NCI-H1436 (cell line): ENCODE measurements at regions not wholly inside any gene's neighbourhood (a gene's known extent, or its start where the extent isn't known, plus 50 kb on each side); places are given as distances from the start of the nearest gene placed in this dataset.

Source experiments
- DNase-seq: peaks from one replicate; lab custom pipeline; 2025; lab: John Stamatoyannopoulos, UW

DNA sequence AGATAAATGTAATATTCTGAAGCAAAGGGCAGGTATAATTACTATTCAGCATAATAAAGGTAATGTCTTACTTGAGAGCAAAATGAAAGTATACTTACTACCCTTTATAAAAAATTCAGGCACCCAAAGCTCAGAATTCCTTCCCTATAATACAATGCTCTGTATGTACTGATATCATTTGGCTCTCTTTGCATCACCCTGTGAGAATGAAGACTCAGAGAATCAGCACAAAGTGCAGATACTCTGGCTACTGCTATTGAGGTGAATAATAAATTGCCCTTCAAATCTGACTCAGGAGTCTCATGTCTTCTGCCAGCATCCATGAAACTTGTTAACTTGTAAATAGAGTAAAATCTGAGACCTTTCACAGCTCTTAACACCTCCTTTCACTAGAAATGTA lies 108.5 kb upstream of the KCTD3 start:
- no peak for DNase-seq

DNA sequence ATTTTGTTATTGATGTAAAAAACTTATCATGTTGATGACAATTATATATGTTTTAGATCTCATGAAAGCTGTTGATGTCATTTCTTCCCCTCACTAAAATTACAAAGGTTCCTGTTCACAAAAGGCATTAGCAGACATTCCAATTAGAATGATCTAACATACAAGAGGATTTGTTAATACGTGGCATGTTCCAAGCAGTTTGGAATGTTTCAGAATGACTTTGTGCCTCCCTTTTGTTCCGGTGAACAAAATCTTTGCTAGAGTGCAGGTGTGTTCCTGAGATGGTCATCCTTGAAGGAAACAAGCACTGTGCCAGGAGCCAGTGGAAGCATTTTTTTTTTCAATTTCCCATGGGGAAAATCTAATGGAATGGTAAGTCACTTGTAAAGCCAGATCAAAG lies 108.0 kb upstream of the KCTD3 start:
- no peak for DNase-seq

DNA sequence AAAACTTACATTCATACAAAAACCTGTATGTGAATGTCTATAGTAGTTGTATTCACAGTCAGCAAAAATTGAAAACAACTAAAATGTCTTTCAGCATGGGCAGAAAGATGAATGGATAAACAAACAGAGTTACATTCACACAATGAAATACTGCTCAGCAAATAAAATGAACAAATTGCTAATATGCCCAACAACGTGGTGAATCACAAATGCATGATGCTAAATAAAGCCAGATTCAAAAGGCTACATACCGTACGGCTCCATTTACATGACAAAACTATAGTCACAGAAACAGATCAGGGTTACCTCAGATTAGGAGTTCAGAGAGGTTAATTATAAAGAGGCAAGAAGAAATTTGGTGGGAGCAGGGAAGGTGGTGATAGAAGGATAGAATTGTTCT lies 100.7 kb upstream of the KCTD3 start:
- no peak for DNase-seq

DNA sequence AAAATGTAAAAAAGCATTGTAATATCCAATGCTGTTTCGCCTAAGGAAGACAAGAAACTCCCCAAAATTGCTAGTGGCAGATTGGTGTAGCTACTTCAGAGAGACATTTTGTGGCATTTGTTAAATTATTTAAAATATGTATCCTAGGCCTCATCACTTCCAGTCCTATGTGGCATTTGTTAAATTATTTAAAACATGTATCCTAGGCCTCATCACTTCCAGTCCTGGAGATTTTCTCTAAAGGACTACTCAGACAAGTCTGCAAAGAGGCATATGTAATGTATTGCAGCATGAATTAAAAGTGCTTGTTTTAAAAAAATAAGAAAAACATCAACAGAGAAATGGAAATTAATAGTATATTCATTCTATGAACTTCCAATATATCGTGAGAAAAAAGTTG lies 95.6 kb upstream of the KCTD3 start:
- no peak for DNase-seq

DNA sequence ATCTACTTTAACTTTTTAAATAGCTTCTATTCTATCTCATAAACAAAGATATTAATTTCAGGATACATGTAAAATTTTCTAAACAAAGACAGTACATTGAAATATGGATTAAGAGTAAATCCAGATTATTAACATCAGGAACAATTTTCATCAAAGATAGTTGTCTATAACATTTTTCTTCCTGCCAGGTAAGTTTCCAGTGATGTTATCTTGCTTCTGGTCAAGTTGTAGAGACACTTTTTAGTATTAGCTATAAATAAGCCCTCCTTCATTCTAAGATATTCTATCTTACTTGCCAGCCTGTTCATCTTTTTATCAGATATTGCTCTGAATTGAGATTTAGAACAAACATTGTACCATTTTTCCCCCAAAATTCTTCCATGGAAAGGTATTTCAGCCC lies 94.4 kb upstream of the KCTD3 start:
- no peak for DNase-seq

DNA sequence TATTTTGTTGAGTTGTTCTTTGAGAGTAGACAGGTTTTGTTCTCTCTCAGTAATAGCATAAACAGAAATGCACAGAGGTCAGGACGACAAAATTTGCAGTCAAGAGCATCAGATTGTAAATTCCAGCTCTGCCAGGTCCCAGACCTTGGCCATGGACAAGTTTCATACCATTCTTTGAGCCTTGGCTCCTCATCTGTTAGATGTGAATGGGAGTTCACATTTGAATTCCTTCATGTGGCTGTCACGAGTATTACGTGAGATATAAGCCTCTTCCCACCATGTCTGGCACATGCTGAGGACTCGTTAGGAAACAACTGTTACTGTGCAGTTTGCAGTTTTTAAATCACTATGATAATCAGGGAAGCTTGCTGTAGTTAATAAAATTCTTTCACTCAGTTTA lies 93.2 kb upstream of the KCTD3 start:
- no peak for DNase-seq

DNA sequence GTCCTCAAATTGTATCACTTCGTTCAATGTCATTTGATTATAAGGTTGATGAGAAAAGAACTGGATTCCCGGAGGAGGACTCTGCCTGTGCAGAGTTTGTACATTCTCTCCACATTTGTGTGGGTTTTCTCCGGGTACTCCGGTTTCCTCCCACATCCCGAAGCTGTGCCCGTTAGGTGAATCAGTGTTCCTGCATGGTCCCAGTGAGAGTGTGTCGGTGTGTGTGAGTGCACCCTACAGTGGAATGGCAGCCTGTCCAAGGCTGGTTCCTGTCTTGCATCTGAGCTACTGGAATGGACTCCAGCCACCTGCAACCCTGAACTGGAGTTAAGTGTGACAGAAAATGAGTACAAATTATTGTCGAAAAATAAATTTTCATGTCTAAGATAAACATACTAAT lies 92.2 kb upstream of the KCTD3 start:
- DNase-seq = no peak

DNA sequence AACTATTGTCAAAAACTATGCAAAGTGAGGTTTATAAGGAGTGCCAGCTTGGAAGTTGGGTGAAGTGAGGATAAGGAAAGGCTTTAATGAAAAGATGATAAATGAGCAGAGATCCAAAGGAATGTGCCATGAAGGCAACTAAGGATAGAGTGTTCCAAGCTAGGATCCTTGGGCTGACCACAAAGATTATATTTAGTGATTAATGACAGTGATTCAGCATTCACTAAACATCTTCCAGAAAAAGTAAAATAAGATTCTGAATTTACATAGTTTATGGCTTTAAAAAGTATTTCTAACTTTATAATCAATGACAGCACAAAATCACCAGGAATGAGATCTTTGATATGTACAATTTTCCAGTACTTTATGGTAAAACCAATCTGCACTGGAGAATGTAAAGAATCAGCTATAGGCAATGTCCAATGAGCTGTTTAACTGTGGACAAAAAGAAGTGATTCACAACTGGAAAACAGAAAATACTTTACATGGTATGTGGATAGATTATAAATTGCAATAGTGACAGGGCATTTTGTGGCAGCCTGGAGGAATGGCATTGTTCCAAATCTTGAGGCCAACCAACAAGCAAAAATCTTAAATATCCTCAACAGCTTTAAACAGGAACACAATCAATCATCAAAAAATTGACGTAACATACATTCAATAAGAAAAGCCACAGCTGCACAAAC lies 91.2 kb upstream of the KCTD3 start:
- peak; percentile 67 for DNase-seq

DNA sequence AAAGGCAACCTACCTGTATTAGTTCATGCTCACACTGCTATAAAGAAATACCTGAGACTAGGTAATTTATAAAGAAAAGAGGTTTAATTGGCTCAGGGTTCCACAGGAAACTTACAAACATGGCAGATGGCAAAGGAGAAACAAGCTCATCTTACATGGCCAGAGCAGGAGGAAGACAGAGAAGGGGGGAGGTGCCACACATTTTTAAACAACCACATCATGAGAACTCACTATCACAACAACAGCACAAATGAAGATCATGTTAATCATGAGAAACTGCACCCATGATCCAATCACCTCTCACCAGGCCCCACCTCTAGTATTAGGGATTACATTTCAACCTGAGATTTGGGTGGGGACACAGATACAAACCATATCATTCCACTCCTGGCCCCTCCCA lies 90.6 kb upstream of the KCTD3 start:
- peak; percentile 67 for DNase-seq

DNA sequence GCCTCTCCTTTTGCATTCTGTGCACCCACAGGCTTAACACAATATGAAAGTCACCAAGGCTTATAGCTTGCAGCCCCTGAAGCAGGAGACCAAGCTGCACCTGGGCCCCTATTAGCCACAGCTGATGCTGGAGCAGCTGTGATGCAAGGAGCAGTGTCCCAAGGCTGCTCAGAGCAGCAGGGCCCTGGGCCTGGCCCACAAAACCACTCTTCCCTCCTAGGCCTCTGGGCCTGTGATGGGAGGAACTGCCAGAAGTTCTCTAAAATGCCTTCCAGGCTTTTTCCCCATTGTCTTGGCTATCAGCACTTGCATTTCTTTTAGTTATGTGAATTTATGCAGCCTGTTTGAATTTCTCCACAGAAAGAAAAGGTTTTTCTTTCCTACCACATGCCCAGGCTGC lies 89.5 kb upstream of the KCTD3 start:
- DNase-seq = no peak

DNA sequence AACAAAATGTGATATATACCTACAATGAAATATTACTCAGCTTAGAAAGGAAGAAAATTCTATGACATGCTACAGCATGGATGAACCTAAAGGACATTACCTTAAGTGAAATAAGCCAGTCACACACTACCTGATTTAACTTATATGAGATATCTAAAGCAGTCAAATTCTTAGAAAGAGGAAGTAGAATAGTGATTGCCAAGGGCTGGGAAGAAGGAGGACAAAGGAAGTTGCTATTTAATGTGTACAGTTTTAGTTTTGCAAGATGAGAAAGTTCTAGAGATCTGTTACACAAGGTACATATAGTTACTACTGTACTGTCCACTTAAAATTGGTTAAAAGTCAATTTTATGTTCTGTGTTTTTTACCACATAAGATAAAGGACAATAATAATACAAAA lies 87.5 kb upstream of the KCTD3 start:
- no peak for DNase-seq

DNA sequence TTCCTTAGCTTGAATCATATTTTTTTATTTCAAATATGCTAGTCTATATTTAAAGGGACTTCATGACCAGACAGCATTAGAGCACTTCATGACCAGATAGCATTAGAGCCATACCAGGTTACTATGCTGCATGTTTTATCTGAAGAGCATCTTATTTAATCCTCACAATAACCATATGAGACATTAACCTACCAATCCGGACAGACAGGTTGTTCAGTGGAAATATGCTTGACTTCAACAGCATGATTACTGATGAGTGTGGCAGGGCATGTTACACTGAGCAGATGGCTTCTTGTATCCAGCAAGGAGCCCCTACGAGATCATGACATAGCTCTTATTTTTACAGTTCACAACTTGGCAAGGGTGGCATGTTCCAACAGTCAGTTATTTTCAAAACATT lies 85.0 kb upstream of the KCTD3 start:
- DNase-seq = no peak

DNA sequence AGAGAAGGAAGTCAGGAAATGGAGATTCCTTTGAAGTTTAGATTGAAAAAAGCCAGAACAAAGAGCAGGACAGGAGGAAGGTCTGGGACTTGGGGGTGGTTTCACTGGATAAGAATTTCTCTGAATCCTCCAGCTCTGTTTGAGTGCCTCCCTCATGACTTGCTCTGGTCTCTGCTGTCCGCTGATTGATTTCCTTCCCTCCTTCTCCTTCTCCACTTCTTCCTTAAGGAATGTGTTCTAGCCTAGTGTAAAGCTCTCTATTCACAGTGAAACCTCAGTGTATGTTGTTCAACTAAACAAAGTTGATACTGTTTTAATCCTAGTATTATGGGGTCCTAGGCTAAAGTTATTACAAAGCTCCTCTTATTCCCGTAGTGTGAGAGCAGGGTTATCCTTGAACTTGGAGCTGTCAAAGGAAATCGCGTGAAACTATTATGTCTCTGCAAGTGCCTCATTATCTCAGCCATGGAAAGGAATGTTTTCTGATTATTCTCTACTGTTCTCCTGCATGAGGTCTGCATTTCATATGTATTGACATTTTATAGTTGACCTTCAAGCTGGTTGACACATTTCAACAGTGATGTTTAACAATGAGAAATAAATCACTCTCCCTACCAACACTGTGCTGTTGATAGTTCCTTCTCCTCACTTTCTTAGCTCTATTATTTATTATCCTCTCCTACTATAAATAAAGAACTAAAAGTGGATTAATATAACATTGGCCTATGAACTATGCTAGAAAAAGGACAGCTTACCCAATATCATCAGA lies 82.7 kb upstream of the KCTD3 start:
- no peak for DNase-seq

DNA sequence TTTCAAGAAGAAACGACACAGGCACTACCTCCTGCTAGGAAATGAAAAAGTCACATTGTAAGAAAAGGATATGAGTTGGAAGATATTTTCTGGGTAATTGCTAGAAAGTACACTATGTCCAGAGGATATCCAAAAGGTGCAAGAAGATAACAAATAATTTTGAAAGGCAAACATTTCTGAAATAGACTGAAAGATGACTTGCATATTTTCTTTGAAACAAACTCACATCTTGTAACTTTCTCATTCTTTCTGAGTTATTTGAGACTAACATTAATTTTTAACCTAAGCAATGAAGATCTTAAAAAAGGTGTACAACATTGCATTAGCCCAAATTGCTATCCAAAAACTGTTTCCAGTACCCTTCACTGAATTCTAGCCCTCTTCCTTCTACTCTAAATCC lies 79.6 kb upstream of the KCTD3 start:
- DNase-seq = no peak

DNA sequence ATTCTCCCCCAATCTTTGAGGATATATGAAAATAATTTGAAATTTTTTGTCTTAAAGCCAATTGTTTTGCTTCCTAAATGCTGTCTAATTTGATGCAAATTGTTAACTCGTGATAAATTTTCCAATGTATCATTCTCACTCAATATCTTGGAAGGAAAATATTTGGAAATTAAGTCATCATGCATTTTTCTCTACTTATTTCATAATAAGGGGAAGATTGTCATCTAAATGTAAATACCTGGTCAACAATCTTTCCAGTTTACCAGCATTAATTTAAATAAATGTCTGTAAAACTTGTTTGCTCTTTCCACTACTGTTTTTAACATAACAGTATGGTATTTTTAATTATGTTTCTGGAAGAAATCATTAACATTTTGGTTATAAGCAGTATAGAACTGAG lies 78.3 kb upstream of the KCTD3 start:
- no peak for DNase-seq

DNA sequence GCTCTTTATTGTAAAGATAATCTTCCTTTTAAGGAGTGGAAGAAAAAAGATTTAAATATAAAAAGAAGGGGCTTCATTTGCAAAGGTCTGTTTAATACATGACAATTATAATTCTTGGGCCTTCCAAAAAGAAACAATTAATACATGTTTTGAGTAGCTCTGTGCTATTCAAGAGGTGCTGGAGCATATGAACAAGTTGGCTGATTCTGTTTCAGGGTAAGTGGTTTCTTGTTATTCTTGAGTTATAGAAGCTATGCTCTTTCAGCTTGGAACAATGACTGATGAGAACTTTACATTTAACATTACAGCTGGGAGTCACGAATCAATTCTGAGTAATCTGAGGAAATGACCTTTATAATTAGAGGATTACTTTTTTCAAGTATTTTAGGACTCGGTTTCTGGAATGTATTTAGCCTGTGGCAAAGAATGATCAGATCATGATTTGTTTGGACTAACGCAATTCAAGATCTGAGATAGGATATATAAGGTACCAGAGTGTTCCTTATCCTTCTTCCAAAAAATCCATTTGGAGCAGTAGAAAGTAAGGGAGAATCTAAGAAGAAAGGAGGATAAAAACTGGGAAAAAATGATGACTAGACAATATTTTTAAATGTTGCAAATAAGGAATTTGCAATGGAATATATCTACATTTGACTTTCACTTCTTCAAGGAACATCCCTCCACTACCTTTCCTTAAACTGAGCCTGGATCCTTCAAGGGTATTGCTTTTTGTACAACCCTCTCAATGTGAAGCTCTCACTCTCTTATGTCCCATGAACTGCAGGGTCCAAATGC lies 77.1 kb upstream of the KCTD3 start:
- DNase-seq = no peak

DNA sequence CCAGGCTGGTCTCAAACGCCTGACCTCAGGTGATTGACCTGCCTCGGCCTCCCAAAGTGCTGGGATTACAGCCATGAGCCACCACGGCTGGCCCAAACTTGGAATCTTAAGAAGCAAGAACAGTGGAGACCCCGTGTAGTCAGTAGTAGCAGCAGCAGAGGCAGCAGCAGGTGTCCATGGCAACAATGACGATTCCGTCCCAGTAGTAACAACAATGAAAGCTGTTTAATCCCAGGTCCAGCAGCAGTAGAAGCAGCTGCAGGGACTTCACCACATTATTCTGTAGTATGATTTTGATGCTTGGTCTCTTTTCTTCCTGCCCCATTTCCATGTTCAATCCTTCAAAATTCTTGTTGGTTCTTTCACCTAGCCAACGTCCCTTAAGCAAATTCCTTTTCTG lies 69.6 kb upstream of the KCTD3 start:
- DNase-seq = no peak

DNA sequence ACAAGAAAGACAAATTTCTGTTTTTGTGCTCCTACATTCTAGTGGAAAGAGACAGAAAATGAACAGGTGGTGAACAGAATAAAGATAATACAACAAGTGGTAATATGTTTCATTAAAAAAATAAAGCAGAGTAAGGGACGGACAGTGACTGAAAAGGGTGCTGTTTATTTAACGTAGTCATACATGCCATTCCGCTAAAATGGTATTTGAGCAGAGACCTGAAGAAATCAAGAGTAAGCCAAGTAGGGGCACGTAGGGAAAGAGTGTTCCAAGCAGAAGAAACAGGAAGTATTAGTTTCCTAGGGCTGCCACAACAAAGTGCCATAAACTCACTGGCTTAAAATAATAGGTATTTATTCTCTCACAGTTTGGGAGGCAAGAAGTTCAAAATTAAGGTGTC lies 65.6 kb upstream of the KCTD3 start:
- no peak for DNase-seq

DNA sequence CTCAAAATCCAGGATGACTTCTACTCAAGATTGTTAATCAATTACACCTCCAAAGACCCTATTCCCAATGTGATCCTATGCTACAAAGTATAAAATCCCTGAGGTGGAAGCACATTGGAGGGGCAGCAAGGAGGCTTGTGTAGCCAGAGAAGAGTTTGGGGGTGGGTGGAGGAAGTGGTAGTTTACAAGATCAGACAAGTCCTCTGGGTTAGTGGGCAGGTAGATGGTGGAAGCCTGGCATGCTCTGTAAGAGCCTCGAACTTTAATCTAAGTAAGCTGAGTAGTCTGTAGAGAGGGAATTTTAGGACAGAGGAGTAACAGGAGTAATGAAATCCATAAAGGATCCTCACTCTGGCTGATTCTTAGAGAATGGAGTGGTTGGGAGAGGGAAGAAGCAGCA lies 65.0 kb upstream of the KCTD3 start:
- no peak for DNase-seq

DNA sequence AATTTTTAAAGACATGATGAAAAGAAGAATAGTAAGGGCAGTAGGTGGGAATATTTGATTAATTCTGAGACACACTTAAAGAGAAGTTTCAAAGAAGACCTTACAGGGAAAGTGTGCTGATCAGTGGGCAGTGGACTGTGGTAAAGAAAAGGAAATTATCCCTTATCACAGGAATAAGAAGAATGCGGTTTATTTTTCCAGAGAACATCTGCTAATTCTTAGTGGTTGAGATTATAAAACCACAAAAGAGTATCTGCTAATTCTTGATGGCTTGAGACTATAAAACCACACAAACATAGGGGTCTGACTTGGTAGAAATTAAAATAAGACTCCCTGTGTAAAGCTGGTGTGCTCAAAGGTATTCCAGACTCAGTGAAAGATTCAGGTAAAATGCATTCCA lies 60.0 kb upstream of the KCTD3 start:
- no peak for DNase-seq

DNA sequence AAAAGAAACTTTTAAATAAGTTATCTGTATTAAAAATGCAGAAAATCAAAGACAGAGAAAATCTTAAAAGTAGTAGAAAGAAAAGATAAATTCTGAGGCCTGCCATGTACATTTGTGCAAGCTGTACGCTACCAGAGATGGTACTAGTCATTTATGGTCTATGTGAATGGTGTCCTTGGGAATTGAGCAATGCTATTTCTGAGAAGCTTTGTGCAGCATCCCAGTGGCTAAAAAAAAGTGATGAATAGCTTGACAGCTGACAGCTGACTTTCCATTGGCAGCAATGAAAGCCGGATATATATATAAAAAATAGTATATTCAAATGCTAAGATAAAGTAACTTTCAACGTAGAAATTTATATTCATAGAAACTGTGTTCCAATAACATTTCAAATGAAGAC lies 58.8 kb upstream of the KCTD3 start:
- DNase-seq = no peak
